SJCRH30 (cell line): ENCODE measurements at regions not wholly inside any gene's neighbourhood (a gene's known extent, or its start where the extent isn't known, plus 50 kb on each side); places are given as distances from the start of the nearest gene placed in this dataset.

ENCODE experiments used
- DNase-seq, 2 experiments: peaks; one replicate each; pipeline ENCODE4 v3.0.0-alpha.2; 2015 to 2020
- H3K27ac ChIP-seq: fragments of 250-450 bp; sonication (Bioruptor Pico); 2 replicates; pipeline ENCODE4 v1.5.1; 2020; ENCODE audit warnings: mild to moderate bottlenecking, moderate library complexity
- H3K27me3 ChIP-seq: fragments of 250-450 bp; sonication (Bioruptor Pico); 2 replicates; pipeline ENCODE4 v1.5.1; 2020; ENCODE audit warnings: mild to moderate bottlenecking, moderate library complexity
- H3K36me3 ChIP-seq: fragments of 250-450 bp; sonication (Bioruptor Pico); 2 replicates; pipeline ENCODE4 v1.5.1; 2020; ENCODE audit warnings: mild to moderate bottlenecking, moderate library complexity
- H3K4me1 ChIP-seq: fragments of 250-450 bp; sonication (Bioruptor Pico); 2 replicates; pipeline ENCODE4 v1.5.1; 2020; ENCODE audit warnings: mild to moderate bottlenecking, moderate library complexity
- H3K4me3 ChIP-seq: fragments of 250-450 bp; sonication (Bioruptor Pico); 2 replicates; pipeline ENCODE4 v1.5.1; 2020; ENCODE audit warnings: mild to moderate bottlenecking, moderate library complexity
- H3K9me3 ChIP-seq: fragments of 250-450 bp; sonication (Bioruptor Pico); replicated peaks from 2 replicates; pipeline ENCODE4 v1.5.1; 2020; ENCODE audit warnings: mild to moderate bottlenecking, moderate library complexity

DNA sequence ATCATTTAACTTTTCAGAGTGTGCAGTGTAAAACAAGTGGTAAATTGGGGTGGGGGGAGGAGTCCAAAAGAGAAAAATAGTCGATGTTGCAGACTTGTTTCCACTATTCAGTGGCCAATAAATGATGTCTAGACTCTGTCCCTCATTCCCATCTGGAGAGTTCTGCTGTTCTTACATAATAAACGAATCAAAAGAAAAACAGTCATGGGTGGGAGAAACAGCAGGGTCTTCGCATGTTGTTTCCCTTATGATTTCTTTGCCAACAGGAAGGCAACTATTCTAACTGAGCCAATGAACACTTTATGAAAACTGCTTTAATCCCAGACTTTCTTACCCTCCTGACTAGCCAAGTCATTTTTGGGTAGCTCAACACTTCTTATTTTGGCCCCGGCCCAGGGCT is 615.5 kb downstream of the FGF9 start:
- no peak overlapping the region for H3K27ac ChIP-seq
- H3K27me3 ChIP-seq = no peaks in the 10 kb centered on the region
- H3K9me3 ChIP-seq = no peaks in the 10 kb centered on the region
- peaks cover 8% of the 10 kb centered on the region; the same call in 1 of the 2 replicates for H3K4me1 ChIP-seq
- no peaks in the 10 kb centered on the region for H3K36me3 ChIP-seq
- H3K4me3 ChIP-seq = no peak overlapping the region
- DNase-seq = no peak

- peak; percentile 41 to 76 for DNase-seq
- Histone ChIP-seq H3K4me1 (peaks cover 8% of the 10 kb centered on the region; the same call in 1 of the 2 replicates), H3K27ac (peak overlapping the region; percentile 58), H3K27me3 (no peaks in the 10 kb centered on the region), H3K4me3 (no peak overlapping the region), H3K36me3 (no peaks in the 10 kb centered on the region), H3K9me3 (no peaks in the 10 kb centered on the region)
These were observed 616.6 kb downstream of the FGF9 start for GRCh38 chr13:22287343-22287920.

DNA sequence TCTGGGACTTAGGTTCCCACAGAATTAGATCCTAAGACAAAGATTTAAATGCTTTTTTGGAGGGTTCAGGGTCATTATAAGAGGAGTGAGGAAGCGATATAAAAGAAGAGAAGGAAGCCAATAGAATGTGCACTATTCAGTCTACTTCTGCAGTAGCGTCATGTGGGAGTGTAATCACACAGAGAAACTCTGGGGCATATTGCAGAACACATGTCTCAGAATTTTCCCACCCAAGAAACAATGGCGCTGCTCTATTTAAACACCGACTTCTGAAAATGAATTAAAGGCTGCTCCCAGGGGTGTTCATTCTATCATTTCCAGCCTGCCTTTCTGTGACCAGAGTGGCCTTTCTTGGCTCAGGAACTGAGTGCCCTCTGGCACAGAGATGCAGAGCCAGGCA is 617.6 kb downstream of the FGF9 start:
- Histone ChIP-seq H3K9me3 (no peaks in the 10 kb centered on the region), H3K36me3 (no peaks in the 10 kb centered on the region), H3K27ac (peak overlapping the region; percentile 58), H3K4me1 (peaks cover 8% of the 10 kb centered on the region; the same call in 1 of the 2 replicates), H3K4me3 (no peak overlapping the region), H3K27me3 (no peaks in the 10 kb centered on the region)
- DNase-seq = no peak

DNA sequence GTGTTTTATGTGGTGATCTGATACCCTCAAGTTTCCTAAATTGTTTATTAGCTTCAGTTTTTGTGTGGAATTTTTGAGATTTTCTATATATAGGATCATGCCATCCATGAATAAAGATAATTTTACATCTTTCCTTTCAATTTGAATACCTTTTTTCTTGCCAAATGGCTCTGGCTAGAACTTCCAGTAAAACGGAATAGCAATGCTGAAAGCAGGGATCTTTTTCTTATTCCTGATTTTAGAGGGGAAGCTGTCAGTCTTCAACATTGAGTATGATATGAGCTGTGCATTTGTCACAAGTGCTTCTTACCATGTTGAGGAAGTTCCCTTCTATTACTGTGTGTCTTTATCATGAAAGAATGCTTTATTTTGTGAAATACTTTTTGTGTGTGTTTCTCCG is 618.8 kb downstream of the FGF9 start:
- H3K9me3 ChIP-seq = no peaks in the 10 kb centered on the region

DNA sequence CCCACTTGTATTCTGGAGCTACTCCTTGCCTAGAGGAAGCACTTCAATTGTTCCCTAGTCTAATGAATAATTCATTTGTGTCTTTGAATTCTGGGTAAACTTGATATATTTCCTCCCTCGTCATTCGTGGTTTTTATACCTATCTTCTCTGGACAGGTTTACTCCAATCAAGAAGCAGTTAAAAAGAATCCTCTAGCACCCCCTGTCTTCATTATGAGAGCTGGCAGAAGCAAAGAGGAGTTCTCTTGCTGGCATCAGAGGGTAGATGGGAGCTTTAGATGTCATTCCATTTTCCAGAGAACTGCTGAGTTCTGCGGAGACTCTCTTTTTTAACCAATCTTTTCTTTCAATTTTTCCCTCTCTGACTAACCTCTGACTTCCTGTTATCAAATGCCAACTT is 627.7 kb downstream of the FGF9 start:
- no peaks in the 10 kb centered on the region for H3K27me3 ChIP-seq
- H3K27ac ChIP-seq = no peak overlapping the region
- no peaks in the 10 kb centered on the region for H3K36me3 ChIP-seq
- H3K4me3 ChIP-seq = no peak overlapping the region
- H3K4me1 ChIP-seq = no peaks in the 10 kb centered on the region
- peak in 1 of 2 experiments; percentile 15 for DNase-seq
- no peaks in the 10 kb centered on the region for H3K9me3 ChIP-seq

More for the DNA sequence above, 618.8 kb downstream of the FGF9 start:
- Histone ChIP-seq H3K4me1 (peaks cover 8% of the 10 kb centered on the region; the same call in 1 of the 2 replicates), H3K4me3 (no peak overlapping the region), H3K27me3 (no peaks in the 10 kb centered on the region), H3K27ac (no peak overlapping the region), H3K36me3 (no peaks in the 10 kb centered on the region)
- no peak for DNase-seq

DNA sequence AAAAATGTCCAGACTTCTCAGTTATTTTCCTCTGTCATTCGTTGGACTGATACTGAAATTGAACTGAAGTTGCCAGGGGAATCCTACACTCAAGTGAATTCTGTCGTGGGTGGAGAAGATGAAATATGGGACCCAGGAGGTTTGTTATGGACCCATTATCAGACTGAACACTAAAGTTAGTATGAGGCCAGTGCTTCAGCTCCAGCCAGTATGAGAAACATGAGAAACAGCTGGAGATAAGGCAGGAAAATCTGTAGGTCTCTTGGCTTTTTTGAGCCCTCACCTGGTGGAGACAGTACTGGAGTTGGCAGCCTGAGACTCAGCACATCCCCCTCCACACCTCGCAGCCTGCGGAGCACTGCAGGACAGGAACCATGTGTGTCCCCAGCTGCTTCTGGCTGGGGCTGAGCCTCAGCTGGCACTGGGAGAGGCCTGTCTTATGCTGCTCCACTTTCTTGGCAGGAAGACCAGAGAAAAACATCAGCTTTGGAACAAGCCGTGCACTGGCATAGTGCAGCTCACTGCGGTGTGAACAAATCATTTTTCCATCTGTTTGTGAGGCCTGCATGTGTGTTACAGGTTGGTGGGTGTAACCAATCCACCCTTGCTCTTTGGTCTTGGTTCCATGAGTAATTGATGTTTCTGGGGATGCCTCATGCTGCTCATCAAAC is 641.0 kb downstream of the FGF9 start:
- H3K4me1 ChIP-seq = no peaks in the 10 kb centered on the region
- no peaks in the 10 kb centered on the region for H3K36me3 ChIP-seq
- H3K27ac ChIP-seq = no peak overlapping the region
- DNase-seq = no peak
- no peaks in the 10 kb centered on the region for H3K9me3 ChIP-seq
- no peak overlapping the region for H3K4me3 ChIP-seq
- no peaks in the 10 kb centered on the region for H3K27me3 ChIP-seq

GRCh38 chr13:22312405-22312803 is 641.5 kb downstream of the FGF9 start:
- Histone ChIP-seq H3K36me3 (no peaks in the 10 kb centered on the region), H3K9me3 (no peaks in the 10 kb centered on the region), H3K27me3 (no peaks in the 10 kb centered on the region), H3K27ac (no peak overlapping the region), H3K4me3 (no peak overlapping the region), H3K4me1 (no peaks in the 10 kb centered on the region)
- DNase-seq = no peak

DNA sequence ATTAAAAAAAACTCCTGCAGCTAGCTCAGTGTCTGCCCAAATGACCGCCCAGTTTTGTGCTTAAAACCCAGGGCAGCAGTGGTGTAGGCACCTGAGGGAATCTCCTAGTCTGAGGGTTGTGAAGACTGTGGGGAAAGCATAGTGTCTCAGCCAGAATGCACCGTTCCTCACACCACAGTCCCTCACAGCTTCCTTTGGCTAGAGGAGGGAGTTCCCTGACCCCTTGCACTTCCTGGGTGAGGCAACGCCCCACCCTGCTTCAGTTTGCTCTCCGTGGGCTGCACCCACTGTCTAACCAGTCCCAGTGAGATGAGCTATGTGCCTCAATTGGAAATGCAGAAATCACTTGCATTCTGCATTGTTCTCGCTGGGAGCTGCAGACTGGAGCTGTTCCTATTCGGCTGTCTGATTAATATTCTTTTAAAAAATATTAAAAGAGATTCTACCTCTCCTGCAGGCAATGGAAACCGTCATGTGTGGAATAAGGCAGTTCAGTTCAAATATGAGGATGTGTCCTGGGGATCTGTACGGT is 645.7 kb downstream of the FGF9 start:
- Histone ChIP-seq H3K9me3 (no peaks in the 10 kb centered on the region), H3K4me3 (no peak overlapping the region), H3K27me3 (no peaks in the 10 kb centered on the region), H3K36me3 (no peaks in the 10 kb centered on the region), H3K4me1 (no peaks in the 10 kb centered on the region), H3K27ac (no peak overlapping the region)
- DNase-seq = no peak

- DNase-seq = no peak
These were observed 650.1 kb downstream of the FGF9 start for GRCh38 chr13:22320991-22321390.

DNA sequence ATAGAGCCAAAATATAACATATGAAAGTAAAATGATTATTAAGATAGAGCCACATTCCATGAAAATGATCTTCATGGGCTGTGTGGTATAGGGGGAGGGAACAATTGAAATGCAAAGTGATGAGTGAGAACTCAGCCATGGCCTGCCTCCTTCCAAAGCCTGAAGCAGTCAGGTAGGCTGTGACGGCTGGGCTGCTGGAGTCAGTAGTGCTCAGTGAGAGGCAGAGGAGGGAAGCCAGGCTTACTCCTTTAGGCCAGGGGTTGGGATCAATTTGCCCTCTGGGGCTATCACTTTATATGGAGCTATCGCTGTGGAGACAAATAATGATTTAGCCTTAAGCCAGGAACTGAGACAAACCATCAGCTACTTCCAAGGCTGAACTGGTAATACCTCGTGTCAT is 654.9 kb downstream of the FGF9 start:
- DNase-seq = no peak
- Histone ChIP-seq H3K9me3 (no peaks in the 10 kb centered on the region), H3K4me3 (no peak overlapping the region), H3K27ac (no peak overlapping the region), H3K27me3 (no peaks in the 10 kb centered on the region), H3K36me3 (no peaks in the 10 kb centered on the region), H3K4me1 (no peaks in the 10 kb centered on the region)

More at GRCh38 chr13:22320991-22321390, 650.1 kb downstream of the FGF9 start:
- no peak overlapping the region for H3K4me3 ChIP-seq
- H3K4me1 ChIP-seq = no peaks in the 10 kb centered on the region
- H3K27me3 ChIP-seq = no peaks in the 10 kb centered on the region
- H3K9me3 ChIP-seq = no peaks in the 10 kb centered on the region
- H3K27ac ChIP-seq = no peak overlapping the region
- H3K36me3 ChIP-seq = no peaks in the 10 kb centered on the region

DNA sequence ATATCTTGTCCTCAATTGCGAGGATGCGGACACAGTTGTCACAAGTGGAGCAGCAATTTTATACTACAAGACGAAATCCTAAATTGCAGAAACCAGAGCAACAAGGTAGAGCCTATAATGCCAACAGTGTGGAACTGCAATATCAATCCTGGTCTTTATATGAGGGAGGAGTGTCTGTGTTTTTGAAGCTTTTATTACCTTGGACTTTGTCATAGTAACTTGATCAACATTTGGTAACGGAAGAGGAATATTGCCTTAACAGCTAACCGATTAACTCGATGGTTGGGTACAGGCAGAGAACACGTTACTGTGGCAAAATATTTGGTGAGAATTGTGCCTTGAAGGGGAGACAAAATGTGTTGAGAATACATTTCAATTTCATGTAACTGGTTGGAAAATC is 661.5 kb downstream of the FGF9 start:
- no peaks in the 10 kb centered on the region for H3K4me1 ChIP-seq
- no peaks in the 10 kb centered on the region for H3K27me3 ChIP-seq
- no peaks in the 10 kb centered on the region for H3K9me3 ChIP-seq
- no peak overlapping the region for H3K27ac ChIP-seq
- no peak for DNase-seq
- H3K36me3 ChIP-seq = no peaks in the 10 kb centered on the region
- no peak overlapping the region for H3K4me3 ChIP-seq

DNA sequence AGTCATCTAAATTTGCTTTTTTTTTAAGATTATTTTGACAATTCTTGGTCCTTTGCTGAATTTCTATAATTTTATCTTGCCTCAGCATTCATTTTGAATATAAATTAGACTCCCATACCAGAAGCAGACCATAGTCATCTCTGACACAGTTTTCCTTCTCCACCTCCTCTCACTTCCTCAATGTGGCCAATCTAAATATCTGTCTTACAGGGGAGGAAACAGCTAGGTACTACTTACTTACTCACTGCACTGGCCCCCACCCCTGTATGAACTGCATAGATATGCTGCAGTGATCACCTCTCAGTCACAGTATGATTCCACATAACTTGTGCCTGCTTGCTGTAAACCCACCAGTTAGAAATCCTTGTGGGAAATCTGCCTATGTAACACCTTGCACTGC is 665.6 kb downstream of the FGF9 start:
- Histone ChIP-seq H3K9me3 (no peaks in the 10 kb centered on the region), H3K27ac (no peak overlapping the region), H3K4me1 (no peaks in the 10 kb centered on the region), H3K27me3 (no peaks in the 10 kb centered on the region), H3K36me3 (no peaks in the 10 kb centered on the region), H3K4me3 (no peak overlapping the region)
- no peak for DNase-seq

DNA sequence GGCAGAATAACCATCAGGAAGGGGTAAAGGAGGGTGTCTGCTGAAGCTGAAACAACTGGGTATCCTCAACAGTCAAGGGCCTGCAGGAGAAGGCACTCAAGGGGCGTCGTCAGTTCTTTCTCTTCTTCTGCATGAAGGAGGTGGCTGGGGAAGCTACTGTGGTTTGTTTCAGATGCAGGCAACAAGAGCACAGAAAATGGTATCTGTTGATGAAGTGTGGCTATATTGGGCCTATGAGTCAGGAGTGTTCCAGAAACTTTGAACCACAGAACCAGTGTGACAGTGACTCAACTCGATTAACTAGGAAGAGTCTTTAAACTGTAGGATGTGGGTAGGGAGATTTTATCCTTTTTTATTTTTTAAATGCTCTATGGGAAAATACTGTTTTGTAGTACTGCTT is 686.3 kb downstream of the FGF9 start:
- no peak overlapping the region for H3K4me3 ChIP-seq
- H3K27ac ChIP-seq = no peak overlapping the region
- no peaks in the 10 kb centered on the region for H3K36me3 ChIP-seq
- no peaks in the 10 kb centered on the region for H3K9me3 ChIP-seq
- no peak for DNase-seq
- H3K27me3 ChIP-seq = no peaks in the 10 kb centered on the region
- H3K4me1 ChIP-seq = no peaks in the 10 kb centered on the region

DNA sequence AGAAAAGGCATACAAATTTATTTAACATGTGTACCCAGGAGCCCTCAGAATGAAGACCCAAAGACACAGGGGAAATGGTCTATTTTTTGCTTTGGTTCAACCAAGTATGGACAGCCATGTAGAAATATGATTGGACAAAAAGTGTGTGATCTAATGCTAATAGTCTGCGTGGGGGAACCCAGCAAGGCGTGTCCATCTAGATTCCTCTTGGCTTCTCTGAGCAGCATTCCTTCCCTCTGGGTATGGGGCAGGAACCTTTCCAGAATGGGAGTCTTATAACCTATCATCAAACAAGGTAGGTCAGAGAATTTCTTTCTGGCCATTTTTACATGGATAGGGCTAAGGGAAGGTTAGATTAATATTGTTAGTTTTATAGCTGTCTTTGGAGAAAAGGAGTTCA is 698.2 kb downstream of the FGF9 start:
- DNase-seq = no peak
- no peaks in the 10 kb centered on the region for H3K4me1 ChIP-seq
- H3K27me3 ChIP-seq = no peaks in the 10 kb centered on the region
- no peaks in the 10 kb centered on the region for H3K9me3 ChIP-seq
- H3K27ac ChIP-seq = no peak overlapping the region
- H3K36me3 ChIP-seq = no peaks in the 10 kb centered on the region
- no peak overlapping the region for H3K4me3 ChIP-seq

DNA sequence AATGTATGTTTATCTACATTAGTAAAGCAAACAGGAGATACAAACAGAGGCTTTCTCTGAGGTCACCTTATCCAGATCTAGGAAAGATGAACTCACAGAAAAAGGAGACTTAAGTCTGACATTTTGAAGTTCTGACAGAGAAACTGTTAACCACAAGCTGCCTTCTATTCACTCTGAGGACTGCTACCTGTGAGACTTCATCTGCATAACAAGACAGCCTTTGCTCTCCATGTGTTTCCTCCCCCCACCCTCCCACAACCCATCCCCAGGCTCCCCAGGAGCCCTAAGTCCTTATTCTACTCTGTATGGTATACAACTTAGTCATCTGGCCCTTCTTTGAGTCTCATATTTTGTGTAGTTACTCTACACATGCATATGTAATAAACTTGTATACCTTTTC is 699.0 kb downstream of the FGF9 start:
- Histone ChIP-seq H3K36me3 (no peaks in the 10 kb centered on the region), H3K4me3 (no peak overlapping the region), H3K27me3 (no peaks in the 10 kb centered on the region), H3K27ac (no peak overlapping the region), H3K4me1 (no peaks in the 10 kb centered on the region), H3K9me3 (no peaks in the 10 kb centered on the region)
- DNase-seq = no peak

DNA sequence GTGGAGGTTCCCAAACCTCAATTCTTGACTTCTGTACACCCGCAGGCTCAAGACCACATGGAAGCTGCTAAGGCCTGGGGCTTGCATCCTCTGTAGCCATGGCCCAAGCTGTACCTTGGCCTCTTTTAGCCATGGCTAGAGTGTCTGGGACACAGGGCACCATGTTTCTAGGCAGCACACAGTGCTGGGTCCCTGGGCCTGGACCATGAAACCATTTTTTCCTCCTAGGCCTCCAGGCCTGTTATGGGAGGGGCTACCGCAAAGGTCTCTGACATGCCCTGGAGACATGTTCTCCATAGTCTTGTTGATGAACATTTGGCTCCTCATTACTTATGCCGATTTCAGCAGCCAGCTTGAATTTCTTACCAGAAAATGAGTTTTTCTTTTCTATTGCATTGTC is 701.4 kb downstream of the FGF9 start:
- H3K4me3 ChIP-seq = no peak overlapping the region
- DNase-seq = no peak
- no peak overlapping the region for H3K27ac ChIP-seq
- no peaks in the 10 kb centered on the region for H3K4me1 ChIP-seq
- no peaks in the 10 kb centered on the region for H3K36me3 ChIP-seq
- no peaks in the 10 kb centered on the region for H3K27me3 ChIP-seq
- H3K9me3 ChIP-seq = no peaks in the 10 kb centered on the region
